ENCODE measurements at regions not wholly inside any gene's neighbourhood (a gene's known extent, or its start where the extent isn't known, plus 50 kb on each side); places are given as distances from the start of the nearest gene placed in this dataset.

DNA sequence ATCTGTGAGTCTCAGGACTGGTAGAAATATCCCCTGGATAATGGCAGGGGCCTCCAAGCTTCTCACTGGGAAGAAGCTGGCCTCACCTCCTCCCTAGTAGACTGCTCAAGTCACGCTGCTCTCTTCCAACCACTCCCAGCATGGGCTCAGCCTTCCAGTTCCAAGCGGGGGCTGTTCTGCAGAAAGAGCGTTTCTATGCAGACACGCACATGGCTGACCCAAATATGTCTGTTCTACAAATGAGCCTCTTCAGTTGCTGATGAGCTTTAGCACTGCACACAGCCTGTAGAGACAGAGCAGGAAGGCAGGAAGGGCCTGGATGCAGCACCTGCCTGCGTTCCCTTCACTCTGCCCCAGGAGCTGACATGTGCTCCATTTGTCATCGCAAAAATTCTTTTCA is 523.9 kb upstream of the MGMT start:
- TF ChIP-seq POLR2A (IDR thresholded peaks at IDR 0.05; ENCODE audit: low read depth, low read length) = no peak
- no peak for TF ChIP-seq TAF1 (IDR thresholded peaks at IDR 0.05; ENCODE audit: low read depth, low read length)
- TF ChIP-seq POLR2AphosphoS5 (IDR thresholded peaks at IDR 0.05; ENCODE audit: low read depth, low read length) = no peak
- no peak for TF ChIP-seq PAX5 (IDR thresholded peaks at IDR 0.05; ENCODE audit: insufficient read depth, low read length, severe bottlenecking)

All from GM12891 (cell line).